Pancreas (tissue), 10 donors: ENCODE measurements at regions not wholly inside any gene's neighbourhood (a gene's known extent, or its start where the extent isn't known, plus 50 kb on each side); places are given as distances from the start of the nearest gene placed in this dataset.
"Not testable (repeated sequence)": the region's sequence is repeated elsewhere in the genome, so short reads cannot be mapped to it uniquely, and the experiment has no call there.

Experiments used
- ATAC-seq, 4 donors: fragments of 200-7000 bp; cut with Tn5 transposase; one replicate each; pipeline versions ENCODE4 v1.8.0 to v1.9.1; 2020; ENCODE audit warnings: mild to moderate bottlenecking in 4 of 4, moderate library complexity in 4 of 4
- DNase-seq, 6 donors: peaks; one replicate each; pipeline ENCODE4 v3.0.0-alpha.2; 2020
- FAIRE-seq: peaks from 2 replicates; lab custom pipeline; 2012; peaks lifted over from hg19 to GRCh38; lab: Jason Lieb, UNC
- H3K27ac ChIP-seq, 4 donors: fragments of 200-600 bp; sonication (generic); 1 replicate in 3 of 4; 2 replicates in 1 of 4; pipeline versions ENCODE4 v1.5.0 to v1.8.0; 2020
- H3K27me3 ChIP-seq, 4 donors: fragments of 200-600 bp; one replicate each; pipeline ENCODE4 v1.8.0; 2021
- H3K36me3 ChIP-seq, 3 donors: fragments of 200-600 bp; sonication (generic) in 1 of 3; one replicate each; pipeline versions ENCODE4 v1.5.0 to v1.8.0; 2020 to 2021
- H3K4me1 ChIP-seq, 3 donors: fragments of 200-600 bp; one replicate each; pipeline ENCODE4 v1.8.0; 2021
- H3K4me3 ChIP-seq, 4 donors: fragments of 200-600 bp; sonication (generic) in 2 of 4; one replicate each; pipeline versions ENCODE4 v1.5.0 to v1.8.0; 2020 to 2021
- H3K9me3 ChIP-seq, 4 donors: fragments of 200-600 bp; one replicate each; pipeline ENCODE4 v1.8.0; 2021
- WGBS, 2 donors: extraction: QIAGEN DNeasy Blood & Tissue Kit; methylation state at CpG; one replicate each; pipeline ENCODE4 v1.1.7; 2013; 5-methylcytosine and 5-hydroxymethylcytosine counted together
- intact Hi-C, 3 donors: fragments of 100-400 bp; cut with DNase I; formaldehyde crosslinking; loops; one replicate each; pipeline versions ENCODE4 v1.11.1 to v1.14.2; 2022
- donor health status: healthy with polysubstance abuse.
- donor health status: DM: no; HTN: no; CAD: no; lungs with moderate emphysema.
- donor health status: DM: no; HTN: no; CAD: no.
- donor health status: control.
- donor health status: control.
- donor health status: Bipolar disorder and iron deficiency.
- donor health status: DM: yes; HTN: yes; CAD: no.
- donor health status: DM: no; HTN: no; CAD: no.
- donor health status: DM: no; HTN: no; CAD: no.
- donor health status: DM: yes; HTN: yes; CAD: no.

DNA sequence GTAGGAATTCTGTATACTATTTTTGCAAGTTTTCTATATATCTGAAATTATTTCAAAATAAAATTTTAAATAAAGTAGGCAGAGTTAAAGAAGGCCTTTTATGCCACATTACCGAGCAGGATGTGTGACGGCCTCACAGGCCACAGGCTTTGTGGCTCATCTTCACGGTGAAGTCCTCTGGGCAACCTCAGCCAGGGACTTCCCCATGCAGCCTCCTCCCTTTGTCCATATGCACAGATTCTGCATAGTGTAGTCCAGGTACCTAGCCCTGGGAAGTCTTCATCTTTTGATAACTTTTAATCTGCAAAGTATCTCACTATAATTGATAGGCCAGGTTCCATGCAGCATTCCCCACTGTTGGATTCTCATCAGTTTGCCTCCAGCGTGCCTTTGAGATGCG lies 62.8 kb downstream of the ARHGAP11B start:
- H3K27me3 ChIP-seq, H3K4me3 ChIP-seq, intact Hi-C loops, ATAC-seq, H3K36me3 ChIP-seq, H3K27ac ChIP-seq, FAIRE-seq, DNase-seq, H3K9me3 ChIP-seq, H3K4me1 ChIP-seq: not testable (repeated sequence)
- WGBS, 2 donors: 85 to 99% methylated on average over 5 of the region's 5 CpGs

GRCh38 chr15:30690153-30690552 lies 64.2 kb downstream of the ARHGAP11B start:
- ATAC-seq, intact Hi-C loops, DNase-seq, H3K4me1 ChIP-seq, H3K27ac ChIP-seq, H3K27me3 ChIP-seq, H3K4me3 ChIP-seq, H3K9me3 ChIP-seq, H3K36me3 ChIP-seq, FAIRE-seq: not testable (repeated sequence)
- WGBS, 2 donors: 79 to 88% methylated on average over 2 of the region's 2 CpGs

DNA sequence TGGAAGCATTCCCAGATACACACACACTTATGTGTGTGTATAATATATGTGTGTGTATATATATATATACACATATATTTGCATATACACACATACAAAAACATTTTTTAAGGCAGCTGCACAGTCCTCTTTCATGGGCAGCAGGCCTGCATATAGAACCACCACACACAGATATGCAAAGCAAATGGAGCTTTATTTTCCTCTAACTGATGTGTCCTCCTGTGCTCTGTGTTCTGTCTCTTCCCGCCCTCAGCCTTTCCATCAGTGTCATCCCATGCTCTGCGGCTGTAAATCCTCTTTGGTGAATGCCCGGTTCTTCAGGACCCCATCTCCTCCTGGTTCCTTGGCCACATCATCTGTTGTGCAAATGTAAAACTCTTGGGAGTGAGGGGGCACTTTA lies 69.9 kb downstream of the ARHGAP11B start:
- H3K4me1 ChIP-seq, DNase-seq, H3K4me3 ChIP-seq, H3K9me3 ChIP-seq, intact Hi-C loops, H3K36me3 ChIP-seq, H3K27me3 ChIP-seq, FAIRE-seq, H3K27ac ChIP-seq, ATAC-seq: not testable (repeated sequence)
- 75% methylated on average over 1 of the region's 3 CpGs; no CpG with 5 or more reads in 1 of the 2 donors for WGBS, 2 donors

DNA sequence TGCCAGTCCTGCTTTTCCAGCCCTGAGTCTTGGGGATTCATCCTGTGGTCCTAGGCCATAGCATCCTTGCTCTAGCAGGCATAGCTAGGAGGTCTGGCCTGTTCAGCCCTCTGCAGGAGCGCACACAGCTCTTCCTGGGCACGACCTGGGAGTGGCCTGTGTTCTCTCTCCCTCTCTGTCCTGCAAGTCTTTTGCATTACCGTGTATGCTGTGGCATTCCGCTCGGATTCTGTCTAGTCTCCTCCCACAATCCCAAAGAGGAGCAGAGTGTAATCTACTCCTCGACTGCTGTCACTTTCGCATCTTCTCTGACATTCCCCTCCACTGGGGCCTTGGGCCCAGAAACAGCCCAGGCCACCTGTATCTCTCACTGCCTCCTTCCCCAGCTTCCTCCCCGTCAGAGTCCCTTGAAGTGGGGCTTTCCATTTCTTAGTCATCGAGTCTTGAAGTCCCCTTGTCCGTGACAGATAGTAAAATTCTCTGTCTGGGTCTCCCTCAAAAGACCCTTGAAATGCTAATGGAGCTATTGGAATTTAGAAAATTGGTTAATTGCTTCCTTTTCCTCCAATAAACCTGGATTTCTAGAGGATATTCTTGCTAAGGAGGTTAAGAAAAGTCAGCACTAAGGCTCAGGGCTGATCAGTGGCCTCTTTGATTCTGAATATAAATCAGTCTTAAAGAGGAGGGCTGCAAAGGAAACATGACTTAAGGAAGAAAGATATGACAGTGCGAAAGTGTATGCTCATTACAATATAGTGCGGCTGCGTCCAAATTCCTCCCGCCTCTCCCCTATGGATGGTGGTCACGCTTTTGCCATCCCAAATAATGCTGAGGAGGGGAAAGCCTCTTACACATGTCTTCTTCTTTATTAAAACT lies 70.7 kb downstream of the ARHGAP11B start:
- H3K4me3 ChIP-seq, H3K27ac ChIP-seq, ATAC-seq, H3K27me3 ChIP-seq, H3K4me1 ChIP-seq, intact Hi-C loops, H3K36me3 ChIP-seq, FAIRE-seq, H3K9me3 ChIP-seq, DNase-seq: not testable (repeated sequence)
- 88 to 91% methylated on average over 7 of the region's 15 CpGs for WGBS, 2 donors

DNA sequence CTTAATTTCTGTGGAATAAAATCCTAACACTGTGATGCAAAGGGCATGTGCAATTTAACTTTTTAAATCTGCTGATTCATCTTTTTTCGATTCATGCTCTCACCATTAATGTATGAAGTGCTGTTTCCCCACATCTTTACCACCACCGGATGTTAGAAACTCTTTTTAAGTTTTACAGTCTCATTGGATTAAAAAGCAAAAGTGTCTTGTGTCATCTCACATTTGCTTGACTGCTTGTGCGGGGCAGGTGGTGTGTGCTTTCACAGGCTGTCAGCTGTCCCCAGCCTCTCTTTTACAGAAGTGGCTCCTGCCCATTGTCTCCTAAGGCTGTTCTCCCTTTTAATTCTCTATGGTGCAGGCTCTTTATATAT lies 71.4 kb downstream of the ARHGAP11B start:
- H3K27me3 ChIP-seq, H3K9me3 ChIP-seq, H3K4me1 ChIP-seq, H3K4me3 ChIP-seq, H3K27ac ChIP-seq, DNase-seq, FAIRE-seq, ATAC-seq, intact Hi-C loops, H3K36me3 ChIP-seq: not testable (repeated sequence)
- 89 to 90% methylated on average over 3 of the region's 3 CpGs for WGBS, 2 donors

- H3K9me3 ChIP-seq, intact Hi-C loops, DNase-seq, H3K27ac ChIP-seq, H3K4me1 ChIP-seq, H3K4me3 ChIP-seq, H3K27me3 ChIP-seq, FAIRE-seq, H3K36me3 ChIP-seq: not testable (repeated sequence)
- peak in 1 of 4 donors; percentile 14 for ATAC-seq
- WGBS, 2 donors: 67% methylated on average over 2 of the region's 7 CpGs; no CpG with 5 or more reads in 1 of the 2 donors
These were observed 74.2 kb downstream of the ARHGAP11B start for GRCh38 chr15:30700006-30700597.

DNA sequence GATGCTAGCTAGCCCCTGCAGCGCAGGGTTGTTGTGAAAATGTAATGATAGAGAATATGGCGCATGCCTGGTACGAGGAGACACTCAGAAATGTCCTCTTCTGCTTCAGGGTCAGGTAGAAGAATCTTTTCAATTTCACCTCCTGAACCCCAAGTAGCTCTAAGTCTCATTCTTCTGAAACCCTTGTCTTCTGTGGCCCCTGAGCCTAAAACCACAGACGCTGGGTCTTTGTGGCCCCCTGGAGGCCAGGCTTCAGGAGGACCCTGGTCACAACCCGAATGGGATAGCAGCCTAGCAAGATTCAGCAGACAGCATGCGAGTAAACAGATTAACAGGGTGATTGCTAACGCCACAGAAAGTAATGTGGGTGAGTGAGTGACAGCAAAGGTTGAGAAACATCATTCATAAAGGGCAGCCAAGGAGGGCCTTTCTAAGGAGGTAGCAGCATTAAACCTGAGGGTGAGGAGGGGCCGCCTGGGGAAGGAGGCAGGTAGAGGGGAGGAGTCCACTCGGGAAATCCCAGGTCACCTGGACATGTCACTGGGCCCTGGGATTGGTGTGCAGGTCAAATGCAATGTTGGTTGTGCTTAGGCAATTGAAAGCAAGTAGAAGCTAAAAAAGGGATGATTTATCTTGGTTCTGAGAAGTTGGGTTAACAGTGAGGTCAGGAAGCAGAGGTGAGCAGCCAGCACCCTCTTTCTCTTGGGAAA lies 82.2 kb downstream of the ARHGAP11B start:
- intact Hi-C loops, H3K4me1 ChIP-seq, H3K9me3 ChIP-seq, H3K36me3 ChIP-seq, FAIRE-seq, ATAC-seq, H3K4me3 ChIP-seq, H3K27me3 ChIP-seq, H3K27ac ChIP-seq, DNase-seq: not testable (repeated sequence)
- WGBS, 2 donors: 84 to 86% methylated on average over 8 to 9 of the region's 9 CpGs

DNA sequence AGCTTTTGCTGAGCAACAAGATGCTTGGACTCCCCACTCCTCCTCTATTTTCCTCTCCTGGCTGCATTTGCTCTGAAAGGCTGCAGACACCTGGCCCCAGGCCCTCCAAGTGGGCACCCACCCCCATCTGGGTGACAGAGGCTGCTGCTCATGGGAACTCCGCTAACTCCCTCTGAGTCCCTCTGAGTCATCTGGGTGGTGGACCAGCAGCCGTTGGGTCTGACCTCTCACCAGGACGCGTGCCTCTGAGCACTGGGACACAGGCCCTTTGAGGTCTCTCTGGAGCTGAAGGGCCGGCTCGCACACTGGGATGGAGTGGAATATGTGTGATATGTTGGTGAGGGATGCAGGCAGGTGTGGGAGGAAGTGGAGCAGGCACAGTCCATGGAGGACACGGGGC lies 82.9 kb downstream of the ARHGAP11B start:
- H3K9me3 ChIP-seq, H3K27ac ChIP-seq, FAIRE-seq, H3K27me3 ChIP-seq, H3K4me1 ChIP-seq, DNase-seq, intact Hi-C loops, H3K4me3 ChIP-seq, ATAC-seq, H3K36me3 ChIP-seq: not testable (repeated sequence)
- 90 to 95% methylated on average over 2 to 4 of the region's 7 CpGs for WGBS, 2 donors

- intact Hi-C loops, FAIRE-seq, H3K36me3 ChIP-seq, H3K4me1 ChIP-seq, H3K4me3 ChIP-seq, H3K27ac ChIP-seq, DNase-seq, H3K27me3 ChIP-seq, ATAC-seq, H3K9me3 ChIP-seq: not testable (repeated sequence)
- WGBS, 2 donors: 91 to 96% methylated on average over 4 to 5 of the region's 7 CpGs
These were observed 92.2 kb downstream of the ARHGAP11B start for GRCh38 chr15:30718038-30718643.

- H3K4me3 ChIP-seq, H3K9me3 ChIP-seq, intact Hi-C loops, H3K4me1 ChIP-seq, DNase-seq, ATAC-seq, FAIRE-seq, H3K27me3 ChIP-seq, H3K27ac ChIP-seq, H3K36me3 ChIP-seq: not testable (repeated sequence)
- 96 to 99% methylated on average over 4 to 5 of the region's 5 CpGs for WGBS, 2 donors
These were observed 93.4 kb downstream of the ARHGAP11B start for GRCh38 chr15:30719363-30719762.

GRCh38 chr15:30720825-30721224 lies 94.9 kb downstream of the ARHGAP11B start:
- H3K9me3 ChIP-seq, FAIRE-seq, H3K27me3 ChIP-seq, H3K4me1 ChIP-seq, H3K27ac ChIP-seq, DNase-seq, H3K36me3 ChIP-seq, intact Hi-C loops, H3K4me3 ChIP-seq, ATAC-seq: not testable (repeated sequence)
- WGBS, 2 donors: 91 to 98% methylated on average over 2 to 3 of the region's 3 CpGs
